Panc1 (cell line): ENCODE measurements at regions not wholly inside any gene's neighbourhood (a gene's known extent, or its start where the extent isn't known, plus 50 kb on each side); places are given as distances from the start of the nearest gene placed in this dataset.
"Not testable (repeated sequence)": the region's sequence is repeated elsewhere in the genome, so short reads cannot be mapped to it uniquely, and the experiment has no call there.

Source experiments
- ATAC-seq: fragments of 200-7000 bp; cut with Tn5 transposase; 2 replicates; pipeline ENCODE4 v1.9.1; 2020; ENCODE audit warnings: mild to moderate bottlenecking, moderate library complexity
- BruUV-seq: library from RNA; stranded (reverse); fragments of 400-500 nt; replicated peaks from 2 replicates; lab custom pipeline; 2021; lab: Mats Ljungman, UMichigan
- CTCF ChIA-PET: fragments of 300-600 bp; sonication (Branson Sonifier 250); formaldehyde crosslinking; loops from one replicate; lab custom pipeline; 2022; ENCODE audit warnings: antibody characterized with exemption; lab: Charles Lee
- POLR2A ChIA-PET: fragments of 300-600 bp; sonication (Branson Sonifier 250); formaldehyde crosslinking; loops from one replicate; lab custom pipeline; 2022; ENCODE audit warnings: antibody characterized with exemption; lab: Charles Lee
- DNase-seq: peaks from one replicate; pipeline ENCODE4 v3.0.0-alpha.2; 2010; ENCODE audit warnings: low read depth, low spot score
- H3K27ac ChIP-seq: 2 replicates; pipeline ENCODE4 v1.5.1; 2011; ENCODE audit warnings: mild to moderate bottlenecking, low read length, inconsistent platforms
- H3K27me3 ChIP-seq: fragments of 200-500 bp; sonication (Bioruptor generic); 2 replicates; pipeline ENCODE4 v1.6.0; 2014; ENCODE audit warnings: low read length, inconsistent platforms; ENCODE audit not compliant: control insufficient read depth, insufficient read depth
- H3K36me3 ChIP-seq: fragments of 200-500 bp; sonication (Bioruptor generic); 2 replicates; pipeline ENCODE4 v1.5.1; 2014; ENCODE audit warnings: inconsistent platforms, mild to moderate bottlenecking, low read length, moderate library complexity; ENCODE audit not compliant: control insufficient read depth, insufficient read depth
- H3K4me1 ChIP-seq: 2 replicates; pipeline ENCODE4 v1.5.1; 2011; ENCODE audit warnings: inconsistent platforms, mild to moderate bottlenecking, low read length, moderate library complexity; ENCODE audit not compliant: control insufficient read depth, insufficient read depth
- H3K4me3 ChIP-seq, 2 experiments: 2 replicates each; pipeline ENCODE4 v1.5.1; 2011 to 2012; ENCODE audit warnings: low read depth in 2 of 2, low read length in 2 of 2, mild to moderate bottlenecking in 2 of 2, inconsistent platforms in 1 of 2, moderate library complexity in 1 of 2
- H3K9me3 ChIP-seq: fragments of 200-500 bp; sonication (Bioruptor generic); 2 replicates; pipeline ENCODE4 v1.5.1; 2014; ENCODE audit warnings: low read depth, mild to moderate bottlenecking, inconsistent platforms, low read length, moderate library complexity; ENCODE audit not compliant: control insufficient read depth, insufficient read depth
- POLR2AphosphoS5 ChIP-seq: IDR thresholded peaks from 2 replicates; pipeline ENCODE4 v1.6.1; 2012; ENCODE audit warnings: mild to moderate bottlenecking, low read depth, low read length, moderate library complexity
- SIN3A ChIP-seq: IDR thresholded peaks from 2 replicates; pipeline ENCODE4 v1.6.1; 2012; ENCODE audit warnings: low read depth, mild to moderate bottlenecking, low read length, moderate library complexity, borderline replicate concordance; ENCODE audit not compliant: insufficient read depth
- TCF7L2 ChIP-seq: IDR thresholded peaks from 2 replicates; pipeline ENCODE4 v1.6.1; 2011; ENCODE audit warnings: mild to moderate bottlenecking, low read depth, low read length, inconsistent platforms
- in situ Hi-C: cut with HindIII; loops from 2 replicates; pipeline ENCODE4 v1.10.0; 2016; ENCODE audit warnings: low sequenced_read_pairs, low pct_unique_long_range_greater_than_20kb
- intact Hi-C: fragments of 100-400 bp; cut with micrococcal nuclease; formaldehyde crosslinking; loops from one replicate; pipeline ENCODE4 v1.10.0; 2022; ENCODE audit not compliant: unreplicated experiment
- TF ChIP-seq, protein P1 (sequence below), 2 experiments: IDR thresholded peaks; 2 replicates each; pipeline ENCODE4 v1.6.1; 2011 to 2012; ENCODE audit warnings: low read depth in 2 of 2, control low read depth in 1 of 2, low read length in 1 of 2, mild to moderate bottlenecking in 1 of 2, moderate library complexity in 1 of 2; ENCODE audit not compliant: insufficient read depth in 1 of 2
- TF ChIP-seq, protein P2 (sequence below): fragments of 450-650 bp; IDR thresholded peaks from 2 replicates; pipeline ENCODE4 v1.5.1; 2017; ENCODE audit warnings: mild to moderate bottlenecking

DNA sequence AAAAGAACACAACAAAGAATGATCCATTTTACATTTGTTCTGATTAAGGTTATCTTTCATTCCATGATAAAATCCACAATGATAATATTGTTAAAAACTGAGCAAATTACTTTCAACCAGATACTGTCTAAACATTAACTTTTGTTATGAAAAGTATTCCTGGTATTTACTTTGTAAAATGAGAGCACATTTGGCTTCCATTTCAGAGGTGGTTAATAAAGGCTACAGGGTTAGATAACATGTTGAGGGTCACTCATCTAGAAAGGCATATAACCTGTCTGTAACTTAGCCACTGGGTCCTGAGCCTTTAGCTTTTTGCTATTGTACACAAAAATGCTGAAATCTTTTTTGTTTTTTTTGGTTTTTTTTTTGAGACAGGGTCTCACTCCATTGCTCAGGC lies 99.3 kb downstream of the ANXA2R start:
- in situ Hi-C loops, result no loop called here
- Histone ChIP-seq H3K4me3 (no peak overlapping the region), H3K9me3 (no peaks in the 10 kb centered on the region), H3K27me3 (no peaks in the 10 kb centered on the region), H3K27ac (no peak overlapping the region), H3K4me1 (0 out of 2 replicates have a peak, but pooled peaks cover 4% of the 10 kb centered on the region), H3K36me3 (no peaks in the 10 kb centered on the region)
- DNase-seq (no peak), ATAC-seq (no peak)
- no TSS peak for BruUV-seq
- POLR2A ChIA-PET, result no interaction called here
- intact Hi-C loops, result no loop called here
- CTCF ChIA-PET, result no interaction called here
- TF ChIP-seq, protein P1, sequence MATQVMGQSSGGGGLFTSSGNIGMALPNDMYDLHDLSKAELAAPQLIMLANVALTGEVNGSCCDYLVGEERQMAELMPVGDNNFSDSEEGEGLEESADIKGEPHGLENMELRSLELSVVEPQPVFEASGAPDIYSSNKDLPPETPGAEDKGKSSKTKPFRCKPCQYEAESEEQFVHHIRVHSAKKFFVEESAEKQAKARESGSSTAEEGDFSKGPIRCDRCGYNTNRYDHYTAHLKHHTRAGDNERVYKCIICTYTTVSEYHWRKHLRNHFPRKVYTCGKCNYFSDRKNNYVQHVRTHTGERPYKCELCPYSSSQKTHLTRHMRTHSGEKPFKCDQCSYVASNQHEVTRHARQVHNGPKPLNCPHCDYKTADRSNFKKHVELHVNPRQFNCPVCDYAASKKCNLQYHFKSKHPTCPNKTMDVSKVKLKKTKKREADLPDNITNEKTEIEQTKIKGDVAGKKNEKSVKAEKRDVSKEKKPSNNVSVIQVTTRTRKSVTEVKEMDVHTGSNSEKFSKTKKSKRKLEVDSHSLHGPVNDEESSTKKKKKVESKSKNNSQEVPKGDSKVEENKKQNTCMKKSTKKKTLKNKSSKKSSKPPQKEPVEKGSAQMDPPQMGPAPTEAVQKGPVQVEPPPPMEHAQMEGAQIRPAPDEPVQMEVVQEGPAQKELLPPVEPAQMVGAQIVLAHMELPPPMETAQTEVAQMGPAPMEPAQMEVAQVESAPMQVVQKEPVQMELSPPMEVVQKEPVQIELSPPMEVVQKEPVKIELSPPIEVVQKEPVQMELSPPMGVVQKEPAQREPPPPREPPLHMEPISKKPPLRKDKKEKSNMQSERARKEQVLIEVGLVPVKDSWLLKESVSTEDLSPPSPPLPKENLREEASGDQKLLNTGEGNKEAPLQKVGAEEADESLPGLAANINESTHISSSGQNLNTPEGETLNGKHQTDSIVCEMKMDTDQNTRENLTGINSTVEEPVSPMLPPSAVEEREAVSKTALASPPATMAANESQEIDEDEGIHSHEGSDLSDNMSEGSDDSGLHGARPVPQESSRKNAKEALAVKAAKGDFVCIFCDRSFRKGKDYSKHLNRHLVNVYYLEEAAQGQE (IDR thresholded peaks at IDR 0.05; ENCODE audit: insufficient read depth in 1 of 2, low read depth in 2 of 2, low read length in 1 of 2), result no peak
- TF ChIP-seq TCF7L2 (no peak), POLR2AphosphoS5 (no peak), SIN3A (no peak)
- TF ChIP-seq, protein P2, sequence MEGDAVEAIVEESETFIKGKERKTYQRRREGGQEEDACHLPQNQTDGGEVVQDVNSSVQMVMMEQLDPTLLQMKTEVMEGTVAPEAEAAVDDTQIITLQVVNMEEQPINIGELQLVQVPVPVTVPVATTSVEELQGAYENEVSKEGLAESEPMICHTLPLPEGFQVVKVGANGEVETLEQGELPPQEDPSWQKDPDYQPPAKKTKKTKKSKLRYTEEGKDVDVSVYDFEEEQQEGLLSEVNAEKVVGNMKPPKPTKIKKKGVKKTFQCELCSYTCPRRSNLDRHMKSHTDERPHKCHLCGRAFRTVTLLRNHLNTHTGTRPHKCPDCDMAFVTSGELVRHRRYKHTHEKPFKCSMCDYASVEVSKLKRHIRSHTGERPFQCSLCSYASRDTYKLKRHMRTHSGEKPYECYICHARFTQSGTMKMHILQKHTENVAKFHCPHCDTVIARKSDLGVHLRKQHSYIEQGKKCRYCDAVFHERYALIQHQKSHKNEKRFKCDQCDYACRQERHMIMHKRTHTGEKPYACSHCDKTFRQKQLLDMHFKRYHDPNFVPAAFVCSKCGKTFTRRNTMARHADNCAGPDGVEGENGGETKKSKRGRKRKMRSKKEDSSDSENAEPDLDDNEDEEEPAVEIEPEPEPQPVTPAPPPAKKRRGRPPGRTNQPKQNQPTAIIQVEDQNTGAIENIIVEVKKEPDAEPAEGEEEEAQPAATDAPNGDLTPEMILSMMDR, result no peak

DNA sequence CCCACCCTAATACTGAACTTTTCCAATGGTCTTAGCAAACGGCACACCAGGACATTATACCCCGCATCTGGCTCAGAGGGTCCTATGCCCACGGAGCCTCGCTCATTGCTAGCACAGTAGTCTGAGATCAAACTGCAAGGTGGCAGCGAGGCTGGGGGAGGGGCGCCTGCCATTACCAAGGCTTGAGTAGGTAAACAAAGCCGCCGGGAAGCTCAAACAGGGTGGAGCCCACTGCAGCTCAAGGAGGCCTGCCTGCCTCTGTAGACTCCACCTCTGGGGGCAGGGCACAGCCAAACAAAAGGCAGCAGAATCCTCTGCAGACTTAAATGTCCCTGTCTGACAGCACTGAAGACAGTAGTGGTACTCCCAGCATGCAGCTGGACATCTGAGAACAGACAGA lies 108.1 kb downstream of the ANXA2R start:
- H3K4me1 ChIP-seq, H3K4me3 ChIP-seq, H3K9me3 ChIP-seq, POLR2A ChIA-PET, CTCF ChIA-PET, DNase-seq, H3K27me3 ChIP-seq, H3K27ac ChIP-seq, H3K36me3 ChIP-seq, intact Hi-C loops, ATAC-seq, in situ Hi-C loops, BruUV-seq: not testable (repeated sequence)

DNA sequence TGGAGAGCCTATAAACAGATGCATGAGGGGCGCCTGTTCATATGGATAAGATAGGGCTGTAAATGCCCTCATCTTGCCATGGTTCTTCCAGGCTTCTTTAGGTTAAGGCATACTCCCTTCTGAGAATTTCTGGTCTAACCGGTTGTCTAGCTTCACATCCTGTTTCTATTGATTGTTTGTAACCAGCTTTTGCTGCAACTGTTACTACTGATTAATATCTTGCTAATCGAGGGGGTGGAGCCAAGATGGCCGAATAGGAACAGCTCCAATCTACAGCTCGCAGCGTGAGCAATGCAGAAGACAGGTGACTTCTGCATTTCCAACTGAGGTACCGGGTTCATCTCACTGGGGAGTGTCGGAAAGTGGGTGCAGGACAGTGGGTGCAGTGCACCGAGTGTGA lies 108.7 kb downstream of the ANXA2R start:
- in situ Hi-C loops, H3K9me3 ChIP-seq, H3K4me3 ChIP-seq, intact Hi-C loops, ATAC-seq, CTCF ChIA-PET, H3K36me3 ChIP-seq, H3K27ac ChIP-seq, POLR2A ChIA-PET, H3K4me1 ChIP-seq, DNase-seq, BruUV-seq, H3K27me3 ChIP-seq: not testable (repeated sequence)
